ENCODE measurements at regions not wholly inside any gene's neighbourhood (a gene's known extent, or its start where the extent isn't known, plus 50 kb on each side); places are given as distances from the start of the nearest gene placed in this dataset.

DNA sequence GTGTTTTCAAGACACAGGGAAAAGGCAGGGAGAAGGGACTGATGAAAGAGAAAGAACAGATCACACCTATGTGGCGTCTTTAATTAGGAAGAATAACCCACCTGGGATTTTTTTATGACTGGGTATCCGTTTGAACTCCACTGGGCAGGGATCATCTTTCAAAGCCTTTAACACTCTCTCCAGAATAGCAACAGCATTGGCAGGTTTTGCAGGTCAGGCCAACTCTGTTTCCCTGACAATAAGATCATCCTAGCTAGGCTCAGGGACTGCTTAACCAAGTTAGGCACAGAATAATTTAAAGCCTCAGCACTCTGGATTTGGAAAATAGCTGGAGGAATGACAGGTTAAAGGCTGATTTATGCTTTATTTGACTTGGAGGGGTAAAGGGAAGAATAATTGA lies 117.6 kb downstream of the SUDS3 start:
- no peak overlapping the region for H3K4me3 ChIP-seq (ENCODE audit: low read depth in 1 of 3, low read length in 3 of 3)
- H3K27me3 ChIP-seq (ENCODE audit: control insufficient read depth in 4 of 4, insufficient read depth in 4 of 4, low read length in 3 of 4) = no peaks in the 10 kb centered on the region
- DNase-seq (ENCODE audit: low spot score) = no peak
- H3K36me3 ChIP-seq (ENCODE audit: control insufficient read depth in 4 of 4, insufficient read depth in 3 of 4, low read depth in 1 of 4, low read length in 3 of 4) = no peaks in the 10 kb centered on the region
- TF ChIP-seq HNF4G (IDR thresholded peaks at IDR 0.05) (no peak), JUND (IDR thresholded peaks at IDR 0.05) (no peak), GABPA (IDR thresholded peaks at IDR 0.05 in 1 of 2, conservative IDR thresholded peaks at IDR 0.05 in 1 of 2) (no peak), FOXA1 (IDR thresholded peaks at IDR 0.05) (no peak), RAD21 (IDR thresholded peaks at IDR 0.05) (no peak), FOXA2 (IDR thresholded peaks at IDR 0.05) (no peak), YY1 (IDR thresholded peaks at IDR 0.05) (no peak), NR2F2 (IDR thresholded peaks at IDR 0.05) (no peak), RXRA (IDR thresholded peaks at IDR 0.05) (no peak), TAF1 (conservative IDR thresholded peaks at IDR 0.05) (no peak), HNF4A (conservative IDR thresholded peaks at IDR 0.05) (no peak), SP1 (IDR thresholded peaks at IDR 0.05) (no peak)
- TF ChIP-seq, protein P1, sequence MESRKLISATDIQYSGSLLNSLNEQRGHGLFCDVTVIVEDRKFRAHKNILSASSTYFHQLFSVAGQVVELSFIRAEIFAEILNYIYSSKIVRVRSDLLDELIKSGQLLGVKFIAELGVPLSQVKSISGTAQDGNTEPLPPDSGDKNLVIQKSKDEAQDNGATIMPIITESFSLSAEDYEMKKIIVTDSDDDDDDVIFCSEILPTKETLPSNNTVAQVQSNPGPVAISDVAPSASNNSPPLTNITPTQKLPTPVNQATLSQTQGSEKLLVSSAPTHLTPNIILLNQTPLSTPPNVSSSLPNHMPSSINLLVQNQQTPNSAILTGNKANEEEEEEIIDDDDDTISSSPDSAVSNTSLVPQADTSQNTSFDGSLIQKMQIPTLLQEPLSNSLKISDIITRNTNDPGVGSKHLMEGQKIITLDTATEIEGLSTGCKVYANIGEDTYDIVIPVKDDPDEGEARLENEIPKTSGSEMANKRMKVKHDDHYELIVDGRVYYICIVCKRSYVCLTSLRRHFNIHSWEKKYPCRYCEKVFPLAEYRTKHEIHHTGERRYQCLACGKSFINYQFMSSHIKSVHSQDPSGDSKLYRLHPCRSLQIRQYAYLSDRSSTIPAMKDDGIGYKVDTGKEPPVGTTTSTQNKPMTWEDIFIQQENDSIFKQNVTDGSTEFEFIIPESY (IDR thresholded peaks at IDR 0.05) = no peak
- TF ChIP-seq, protein P2, sequence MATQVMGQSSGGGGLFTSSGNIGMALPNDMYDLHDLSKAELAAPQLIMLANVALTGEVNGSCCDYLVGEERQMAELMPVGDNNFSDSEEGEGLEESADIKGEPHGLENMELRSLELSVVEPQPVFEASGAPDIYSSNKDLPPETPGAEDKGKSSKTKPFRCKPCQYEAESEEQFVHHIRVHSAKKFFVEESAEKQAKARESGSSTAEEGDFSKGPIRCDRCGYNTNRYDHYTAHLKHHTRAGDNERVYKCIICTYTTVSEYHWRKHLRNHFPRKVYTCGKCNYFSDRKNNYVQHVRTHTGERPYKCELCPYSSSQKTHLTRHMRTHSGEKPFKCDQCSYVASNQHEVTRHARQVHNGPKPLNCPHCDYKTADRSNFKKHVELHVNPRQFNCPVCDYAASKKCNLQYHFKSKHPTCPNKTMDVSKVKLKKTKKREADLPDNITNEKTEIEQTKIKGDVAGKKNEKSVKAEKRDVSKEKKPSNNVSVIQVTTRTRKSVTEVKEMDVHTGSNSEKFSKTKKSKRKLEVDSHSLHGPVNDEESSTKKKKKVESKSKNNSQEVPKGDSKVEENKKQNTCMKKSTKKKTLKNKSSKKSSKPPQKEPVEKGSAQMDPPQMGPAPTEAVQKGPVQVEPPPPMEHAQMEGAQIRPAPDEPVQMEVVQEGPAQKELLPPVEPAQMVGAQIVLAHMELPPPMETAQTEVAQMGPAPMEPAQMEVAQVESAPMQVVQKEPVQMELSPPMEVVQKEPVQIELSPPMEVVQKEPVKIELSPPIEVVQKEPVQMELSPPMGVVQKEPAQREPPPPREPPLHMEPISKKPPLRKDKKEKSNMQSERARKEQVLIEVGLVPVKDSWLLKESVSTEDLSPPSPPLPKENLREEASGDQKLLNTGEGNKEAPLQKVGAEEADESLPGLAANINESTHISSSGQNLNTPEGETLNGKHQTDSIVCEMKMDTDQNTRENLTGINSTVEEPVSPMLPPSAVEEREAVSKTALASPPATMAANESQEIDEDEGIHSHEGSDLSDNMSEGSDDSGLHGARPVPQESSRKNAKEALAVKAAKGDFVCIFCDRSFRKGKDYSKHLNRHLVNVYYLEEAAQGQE (IDR thresholded peaks at IDR 0.05) = no peak
- TF ChIP-seq, protein P3, sequence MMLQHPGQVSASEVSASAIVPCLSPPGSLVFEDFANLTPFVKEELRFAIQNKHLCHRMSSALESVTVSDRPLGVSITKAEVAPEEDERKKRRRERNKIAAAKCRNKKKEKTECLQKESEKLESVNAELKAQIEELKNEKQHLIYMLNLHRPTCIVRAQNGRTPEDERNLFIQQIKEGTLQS (IDR thresholded peaks at IDR 0.05) = no peak
- TF ChIP-seq, protein P4, sequence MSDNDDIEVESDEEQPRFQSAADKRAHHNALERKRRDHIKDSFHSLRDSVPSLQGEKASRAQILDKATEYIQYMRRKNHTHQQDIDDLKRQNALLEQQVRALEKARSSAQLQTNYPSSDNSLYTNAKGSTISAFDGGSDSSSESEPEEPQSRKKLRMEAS (IDR thresholded peaks at IDR 0.05) = no peak
- TF ChIP-seq, protein P5, sequence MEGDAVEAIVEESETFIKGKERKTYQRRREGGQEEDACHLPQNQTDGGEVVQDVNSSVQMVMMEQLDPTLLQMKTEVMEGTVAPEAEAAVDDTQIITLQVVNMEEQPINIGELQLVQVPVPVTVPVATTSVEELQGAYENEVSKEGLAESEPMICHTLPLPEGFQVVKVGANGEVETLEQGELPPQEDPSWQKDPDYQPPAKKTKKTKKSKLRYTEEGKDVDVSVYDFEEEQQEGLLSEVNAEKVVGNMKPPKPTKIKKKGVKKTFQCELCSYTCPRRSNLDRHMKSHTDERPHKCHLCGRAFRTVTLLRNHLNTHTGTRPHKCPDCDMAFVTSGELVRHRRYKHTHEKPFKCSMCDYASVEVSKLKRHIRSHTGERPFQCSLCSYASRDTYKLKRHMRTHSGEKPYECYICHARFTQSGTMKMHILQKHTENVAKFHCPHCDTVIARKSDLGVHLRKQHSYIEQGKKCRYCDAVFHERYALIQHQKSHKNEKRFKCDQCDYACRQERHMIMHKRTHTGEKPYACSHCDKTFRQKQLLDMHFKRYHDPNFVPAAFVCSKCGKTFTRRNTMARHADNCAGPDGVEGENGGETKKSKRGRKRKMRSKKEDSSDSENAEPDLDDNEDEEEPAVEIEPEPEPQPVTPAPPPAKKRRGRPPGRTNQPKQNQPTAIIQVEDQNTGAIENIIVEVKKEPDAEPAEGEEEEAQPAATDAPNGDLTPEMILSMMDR (IDR thresholded peaks at IDR 0.05; ENCODE audit: low read depth, low read length, missing input control) = no peak
- no peaks in the 10 kb centered on the region for H3K4me1 ChIP-seq (ENCODE audit: control insufficient read depth in 4 of 4, insufficient read depth in 4 of 4, low read length in 3 of 4)
- H3K9ac ChIP-seq (ENCODE audit: low read depth in 1 of 2, low read length in 2 of 2) = no peak overlapping the region
- no peaks in the 10 kb centered on the region for H3K9me3 ChIP-seq (ENCODE audit: control insufficient read depth in 4 of 4, low read length in 3 of 4)
- H3K27ac ChIP-seq (ENCODE audit: low read depth in 1 of 2, low read length in 2 of 2) = no peak overlapping the region
- 29% methylated on average over 2 of the region's 2 CpGs for WGBS

DNA sequence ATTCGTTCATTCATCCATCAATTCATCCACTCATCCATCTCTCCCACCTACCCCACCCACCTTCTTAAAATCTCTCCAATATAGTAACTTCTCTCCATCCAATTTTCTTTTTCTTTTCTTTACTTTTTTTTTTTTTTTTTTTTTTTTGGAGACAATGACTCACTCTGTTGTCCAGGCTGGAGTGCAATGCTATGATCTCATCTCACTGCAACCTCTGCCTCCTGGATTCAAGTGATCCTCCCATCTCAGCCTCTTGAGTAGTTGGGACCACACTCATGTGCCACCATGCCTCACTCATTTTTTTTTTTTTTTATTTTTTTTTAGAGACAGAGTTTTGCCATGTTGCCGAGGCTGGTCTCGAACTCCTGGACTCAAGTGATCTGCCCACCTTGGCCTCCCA lies 118.4 kb downstream of the SUDS3 start:
- Histone ChIP-seq H3K27me3 (ENCODE audit: control insufficient read depth in 4 of 4, insufficient read depth in 4 of 4, low read length in 3 of 4) (no peaks in the 10 kb centered on the region), H3K27ac (ENCODE audit: low read depth in 1 of 2, low read length in 2 of 2) (no peak overlapping the region), H3K9me3 (ENCODE audit: control insufficient read depth in 4 of 4, low read length in 3 of 4) (no peaks in the 10 kb centered on the region), H3K4me1 (ENCODE audit: control insufficient read depth in 4 of 4, insufficient read depth in 4 of 4, low read length in 3 of 4) (no peaks in the 10 kb centered on the region), H3K4me3 (ENCODE audit: low read depth in 1 of 3, low read length in 3 of 3) (no peak overlapping the region), H3K36me3 (ENCODE audit: control insufficient read depth in 4 of 4, insufficient read depth in 3 of 4, low read depth in 1 of 4, low read length in 3 of 4) (no peaks in the 10 kb centered on the region), H3K9ac (ENCODE audit: low read depth in 1 of 2, low read length in 2 of 2) (no peak overlapping the region)
- no peak for TF ChIP-seq YY1 (IDR thresholded peaks at IDR 0.05)
- TF ChIP-seq HNF4G (IDR thresholded peaks at IDR 0.05) = no peak
- TF ChIP-seq, protein P1 (IDR thresholded peaks at IDR 0.05) = no peak
- TF ChIP-seq FOXA2 (IDR thresholded peaks at IDR 0.05) = no peak
- no peak for TF ChIP-seq EGR1 (IDR thresholded peaks at IDR 0.05; ENCODE audit: low read depth in 2 of 2)
- no peak for TF ChIP-seq RAD21 (IDR thresholded peaks at IDR 0.05)
- TF ChIP-seq HNF4A (conservative IDR thresholded peaks at IDR 0.05) = no peak
- DNase-seq (ENCODE audit: low spot score) = no peak
- 75% methylated on average over 3 of the region's 3 CpGs for WGBS
